Fibroblast of lung (primary cell): ENCODE measurements at regions not wholly inside any gene's neighbourhood (a gene's known extent, or its start where the extent isn't known, plus 50 kb on each side); places are given as distances from the start of the nearest gene placed in this dataset.

Source experiments
- EZH2 ChIP-seq: IDR thresholded peaks from 2 replicates; pipeline ENCODE4 v1.5.1; 2012; ENCODE audit warnings: low read length, control low read depth, mild to moderate bottlenecking; ENCODE audit errors: missing control alignments
- TF ChIP-seq, protein P1 (sequence below), 2 donors: IDR thresholded peaks in 1 of 2; conservative IDR thresholded peaks in 1 of 2; 1 replicate in 1 of 2; 2 replicates in 1 of 2; pipeline ENCODE4 v1.5.1; 2011 to 2012; ENCODE audit warnings: low read length in 2 of 2, control low read depth in 1 of 2, inconsistent platforms in 1 of 2, low read depth in 1 of 2, mild to moderate bottlenecking in 1 of 2

DNA sequence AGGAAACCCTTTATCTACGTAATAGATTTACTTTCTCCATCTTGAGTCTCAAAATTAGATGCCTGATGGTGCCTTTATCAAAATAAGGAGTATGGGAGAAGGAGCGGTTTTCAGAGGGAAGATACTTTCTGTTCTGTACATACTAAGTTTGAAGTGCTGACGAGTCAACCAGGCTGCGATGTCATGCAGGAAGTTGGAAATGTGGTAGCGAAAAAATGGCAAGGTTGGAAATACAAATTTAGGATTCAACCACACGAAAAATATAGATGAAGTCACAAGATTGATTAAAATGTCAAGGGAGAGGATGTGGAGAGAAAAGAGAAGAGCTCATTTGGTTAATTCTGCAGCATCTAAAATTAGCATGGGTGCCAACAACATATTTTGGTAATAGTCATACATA is 129.5 kb downstream of the FOXD1 start:
- TF ChIP-seq, protein P1, sequence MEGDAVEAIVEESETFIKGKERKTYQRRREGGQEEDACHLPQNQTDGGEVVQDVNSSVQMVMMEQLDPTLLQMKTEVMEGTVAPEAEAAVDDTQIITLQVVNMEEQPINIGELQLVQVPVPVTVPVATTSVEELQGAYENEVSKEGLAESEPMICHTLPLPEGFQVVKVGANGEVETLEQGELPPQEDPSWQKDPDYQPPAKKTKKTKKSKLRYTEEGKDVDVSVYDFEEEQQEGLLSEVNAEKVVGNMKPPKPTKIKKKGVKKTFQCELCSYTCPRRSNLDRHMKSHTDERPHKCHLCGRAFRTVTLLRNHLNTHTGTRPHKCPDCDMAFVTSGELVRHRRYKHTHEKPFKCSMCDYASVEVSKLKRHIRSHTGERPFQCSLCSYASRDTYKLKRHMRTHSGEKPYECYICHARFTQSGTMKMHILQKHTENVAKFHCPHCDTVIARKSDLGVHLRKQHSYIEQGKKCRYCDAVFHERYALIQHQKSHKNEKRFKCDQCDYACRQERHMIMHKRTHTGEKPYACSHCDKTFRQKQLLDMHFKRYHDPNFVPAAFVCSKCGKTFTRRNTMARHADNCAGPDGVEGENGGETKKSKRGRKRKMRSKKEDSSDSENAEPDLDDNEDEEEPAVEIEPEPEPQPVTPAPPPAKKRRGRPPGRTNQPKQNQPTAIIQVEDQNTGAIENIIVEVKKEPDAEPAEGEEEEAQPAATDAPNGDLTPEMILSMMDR (conservative IDR thresholded peaks at IDR 0.05 in 1 of 2, IDR thresholded peaks at IDR 0.05 in 1 of 2; ENCODE audit: low read depth in 1 of 2, low read length in 2 of 2): no peak
- no peak for TF ChIP-seq EZH2
